H9 (cell line): ENCODE measurements at regions not wholly inside any gene's neighbourhood (a gene's known extent, or its start where the extent isn't known, plus 50 kb on each side); places are given as distances from the start of the nearest gene placed in this dataset.

Experiments
- DNase-seq: peaks from one replicate; pipeline ENCODE4 v3.0.0-alpha.2; 2017
- H2AFZ ChIP-seq: one replicate; pipeline ENCODE4 v1.6.1; 2013; ENCODE audit warnings: mild to moderate bottlenecking, low read length, control low read depth, moderate library complexity
- H2AK5ac ChIP-seq: 2 replicates; pipeline ENCODE4 v1.6.1; 2013; ENCODE audit warnings: low read length, control low read depth, mixed read lengths; ENCODE audit not compliant: insufficient read length
- H2BK120ac ChIP-seq: one replicate; pipeline ENCODE4 v1.6.1; 2013; ENCODE audit warnings: low read depth, mild to moderate bottlenecking, low read length, control low read depth, inconsistent platforms; ENCODE audit not compliant: poor library complexity, severe bottlenecking
- H2BK12ac ChIP-seq: 2 replicates; pipeline ENCODE4 v1.6.1; 2013; ENCODE audit warnings: low read length, control low read depth, mixed read lengths, low read depth; ENCODE audit not compliant: insufficient read length
- H2BK15ac ChIP-seq: 2 replicates; pipeline ENCODE4 v1.6.1; 2013; ENCODE audit warnings: low read depth, low read length, control low read depth
- H2BK20ac ChIP-seq: one replicate; pipeline ENCODE4 v1.6.1; 2013; ENCODE audit warnings: low read depth, mild to moderate bottlenecking, low read length, control low read depth, inconsistent platforms; ENCODE audit not compliant: poor library complexity, severe bottlenecking
- H2BK5ac ChIP-seq: 2 replicates; pipeline ENCODE4 v1.6.1; 2013; ENCODE audit warnings: low read length, control low read depth, mixed read lengths; ENCODE audit not compliant: insufficient read length
- H3K14ac ChIP-seq: 2 replicates; pipeline ENCODE4 v1.6.1; 2013; ENCODE audit warnings: low read length, control low read depth; ENCODE audit not compliant: insufficient read depth
- H3K18ac ChIP-seq: 2 replicates; pipeline ENCODE4 v1.6.1; 2013; ENCODE audit warnings: low read depth, mild to moderate bottlenecking, mixed read lengths, low read length, control low read depth; ENCODE audit not compliant: insufficient read length
- H3K23ac ChIP-seq: 2 replicates; pipeline ENCODE4 v1.6.1; 2013; ENCODE audit warnings: low read length, control low read depth, mixed read lengths, low read depth; ENCODE audit not compliant: insufficient read length
- H3K23me2 ChIP-seq: 2 replicates; pipeline ENCODE4 v1.6.1; 2013; ENCODE audit warnings: low read depth, mild to moderate bottlenecking, mixed read lengths, low read length, control low read depth; ENCODE audit not compliant: insufficient read length, poor library complexity, severe bottlenecking
- H3K27ac ChIP-seq: 2 replicates; pipeline ENCODE4 v1.5.1; 2013; ENCODE audit warnings: low read length, control low read depth, mixed read lengths, low read depth; ENCODE audit not compliant: insufficient read length
- H3K27me3 ChIP-seq: 2 replicates; pipeline ENCODE4 v1.6.1; 2013; ENCODE audit warnings: low read length, control low read depth, inconsistent platforms; ENCODE audit not compliant: insufficient read depth
- H3K4ac ChIP-seq: 2 replicates; pipeline ENCODE4 v1.6.1; 2013; ENCODE audit warnings: low read depth, mild to moderate bottlenecking, control low read depth, inconsistent platforms, low read length, moderate library complexity
- H3K4me1 ChIP-seq: 2 replicates; pipeline ENCODE4 v1.6.1; 2013; ENCODE audit warnings: low read length, control low read depth, inconsistent platforms; ENCODE audit not compliant: insufficient read depth
- H3K4me2 ChIP-seq: 2 replicates; pipeline ENCODE4 v1.6.1; 2013; ENCODE audit warnings: low read length, control low read depth, mixed read lengths; ENCODE audit not compliant: insufficient read length, insufficient read depth
- H3K56ac ChIP-seq: 2 replicates; pipeline ENCODE4 v1.6.1; 2013; ENCODE audit warnings: low read depth, mild to moderate bottlenecking, mixed read lengths, low read length, control low read depth; ENCODE audit not compliant: insufficient read length
- H3K79me1 ChIP-seq: 2 replicates; pipeline ENCODE4 v1.6.1; 2013; ENCODE audit warnings: low read depth, mild to moderate bottlenecking, moderate library complexity, low read length, control low read depth, inconsistent platforms; ENCODE audit not compliant: insufficient read depth, poor library complexity, severe bottlenecking
- H3K79me2 ChIP-seq: 2 replicates; pipeline ENCODE4 v1.6.1; 2013; ENCODE audit warnings: low read length, control low read depth, inconsistent platforms; ENCODE audit not compliant: insufficient read depth
- H3K9ac ChIP-seq: 2 replicates; pipeline ENCODE4 v1.6.1; 2013; ENCODE audit warnings: low read length, control low read depth, mixed read lengths; ENCODE audit not compliant: insufficient read length; ENCODE audit errors: extremely low read depth
- H3K9me3 ChIP-seq: one replicate; pipeline ENCODE4 v1.6.1; 2013; ENCODE audit warnings: low read depth, low read length, inconsistent platforms; ENCODE audit not compliant: control insufficient read depth
- H3T11ph ChIP-seq: one replicate; pipeline ENCODE4 v1.6.1; 2013; ENCODE audit warnings: mild to moderate bottlenecking, low read length, control low read depth, inconsistent platforms
- H4K20me1 ChIP-seq: one replicate; pipeline ENCODE4 v1.6.1; 2013; ENCODE audit not compliant: control insufficient read depth, insufficient read length, insufficient read depth
- H4K5ac ChIP-seq: 2 replicates; pipeline ENCODE4 v1.6.1; 2013; ENCODE audit warnings: low read depth, mild to moderate bottlenecking, mixed read lengths, low read length, control low read depth; ENCODE audit not compliant: insufficient read length
- H4K8ac ChIP-seq: replicated peaks from 2 replicates; pipeline ENCODE4 v1.6.1; 2013; ENCODE audit warnings: low read length, control low read depth, mixed read lengths, low read depth; ENCODE audit not compliant: insufficient read length
- H4K91ac ChIP-seq: 2 replicates; pipeline ENCODE4 v1.6.1; 2013; ENCODE audit warnings: low read depth, mild to moderate bottlenecking, moderate library complexity, mixed read lengths, low read length, control low read depth; ENCODE audit not compliant: insufficient read length
- H3K27ac Mint-ChIP-seq, 3 experiments: 2 replicates in 2 of 3; 3 replicates in 1 of 3; pipeline ENCODE4 v1.8.0; 2020 to 2021; ENCODE audit warnings: mixed read lengths in 3 of 3, mild to moderate bottlenecking in 1 of 3, moderate library complexity in 1 of 3
- H3K27me3 Mint-ChIP-seq: 2 replicates; pipeline ENCODE4 v1.8.0; 2021; ENCODE audit warnings: low read depth, mild to moderate bottlenecking, moderate library complexity, mixed read lengths
- H3K36me3 Mint-ChIP-seq, 3 experiments: 2 replicates in 2 of 3; 3 replicates in 1 of 3; pipeline ENCODE4 v1.8.0; 2020 to 2021; ENCODE audit warnings: low read depth in 3 of 3, mixed read lengths in 3 of 3; ENCODE audit not compliant: insufficient read depth in 1 of 3
- H3K4me1 Mint-ChIP-seq, 2 experiments: 2 replicates each; pipeline ENCODE4 v1.8.0; 2020; ENCODE audit warnings: mixed read lengths in 2 of 2
- H3K4me3 Mint-ChIP-seq, 2 experiments: 2 replicates in 1 of 2; 3 replicates in 1 of 2; pipeline ENCODE4 v1.8.0; 2020 to 2021; ENCODE audit warnings: mild to moderate bottlenecking in 2 of 2, mixed read lengths in 2 of 2, moderate library complexity in 1 of 2
- H3K9me3 Mint-ChIP-seq, 2 experiments: 2 replicates in 1 of 2; 3 replicates in 1 of 2; pipeline ENCODE4 v1.8.0; 2020; ENCODE audit warnings: mild to moderate bottlenecking in 2 of 2, mixed read lengths in 2 of 2, moderate library complexity in 1 of 2
- CTCF ChIP-seq: fragments of 200-600 bp; sonication (generic); conservative IDR thresholded peaks from 3 replicates; pipeline ENCODE4 v1.8.0; 2021; ENCODE audit warnings: antibody characterized with exemption, mild to moderate bottlenecking
- WGBS: extraction: QIAGEN DNeasy Blood & Tissue Kit; methylation state at CpG from one replicate; pipeline ENCODE4 v1.1.7; 2013; ENCODE audit warnings: missing lambda C conversion rate, low lambda C conversion rate, mixed read lengths; ENCODE audit not compliant: insufficient read length; ENCODE audit errors: extremely low coverage; 5-methylcytosine and 5-hydroxymethylcytosine counted together

- peaks cover 46% of the 10 kb centered on the region in 2 experiments for H3K4me1 Mint-ChIP-seq
- no peak overlapping the region for H2BK120ac ChIP-seq
- no peak for TF ChIP-seq CTCF
- no peaks in the 10 kb centered on the region for H3K79me1 ChIP-seq
- no peak overlapping the region for H3K27ac ChIP-seq
- no peaks in the 10 kb centered on the region for H4K20me1 ChIP-seq
- no peaks in the 10 kb centered on the region for H3K27me3 ChIP-seq
- H3T11ph ChIP-seq = no peak overlapping the region
- H3K23me2 ChIP-seq = no peaks in the 10 kb centered on the region
- H3K4me1 ChIP-seq = peaks cover 3% of the 10 kb centered on the region; the same call in 1 of the 2 replicates
- no peak overlapping the region for H3K9ac ChIP-seq
- no peak overlapping the region for H3K4me2 ChIP-seq
- H3K27ac Mint-ChIP-seq = no peak overlapping the region
- no peaks in the 10 kb centered on the region for H3K79me2 ChIP-seq
- no peaks in the 10 kb centered on the region; a peak in 1 of 5 replicates for H3K9me3 Mint-ChIP-seq
- no peak overlapping the region for H3K56ac ChIP-seq
- H3K4ac ChIP-seq = no peak overlapping the region
- no peak overlapping the region for H2AK5ac ChIP-seq
- no peak overlapping the region for H2BK20ac ChIP-seq
- H2BK5ac ChIP-seq = no peak overlapping the region
- no peak overlapping the region for H2BK12ac ChIP-seq
- peaks cover 22% of the 10 kb centered on the region for H3K27me3 Mint-ChIP-seq
- H4K5ac ChIP-seq = no peak overlapping the region
- H3K9me3 ChIP-seq = no peaks in the 10 kb centered on the region
- no peak overlapping the region for H3K4me3 Mint-ChIP-seq
- no peak for DNase-seq
- H2AFZ ChIP-seq = no peak overlapping the region
- no peak overlapping the region for H2BK15ac ChIP-seq
- H4K8ac ChIP-seq = no peak overlapping the region
- H3K18ac ChIP-seq = no peak overlapping the region
- WGBS = no CpG with 5 or more reads among the region's 4 CpGs
- H3K23ac ChIP-seq = no peak overlapping the region
- H4K91ac ChIP-seq = no peak overlapping the region
- H3K36me3 Mint-ChIP-seq = no peaks in the 10 kb centered on the region; a peak in 1 of 7 replicates
- no peak overlapping the region for H3K14ac ChIP-seq
Measured at GRCh38 chr12:3931206-3931605, 58.0 kb upstream of the PARP11 start.
